CD4-positive, alpha-beta memory T cell (primary cell): ENCODE measurements at regions not wholly inside any gene's neighbourhood (a gene's known extent, or its start where the extent isn't known, plus 50 kb on each side); places are given as distances from the start of the nearest gene placed in this dataset.

Experiments
- CTCF ChIA-PET: fragments of 350-600 bp; sonication (Branson Sonifier 250); formaldehyde crosslinking; loops from one replicate; lab custom pipeline; 2021; ENCODE audit warnings: inconsistent platforms; ENCODE audit not compliant: partially characterized antibody; lab: Charles Lee
- POLR2A ChIA-PET: fragments of 350-600 bp; sonication (Branson Sonifier 250); formaldehyde crosslinking; loops from one replicate; lab custom pipeline; 2021; ENCODE audit not compliant: partially characterized antibody; lab: Charles Lee
- DNase-seq, 5 donors: peaks; one replicate each; pipeline versions ENCODE4 v3.0.0 to v3.0.0-alpha.2; 2020 to 2022; ENCODE audit warnings: mixed read lengths in 1 of 5
- H3K27ac ChIP-seq: one replicate; pipeline ENCODE4 v1.7.0; 2013; ENCODE audit warnings: low read depth, low read length
- H3K27me3 ChIP-seq: 2 replicates; pipeline ENCODE4 v1.7.0; 2013; ENCODE audit warnings: mild to moderate bottlenecking, low read length, moderate library complexity; ENCODE audit not compliant: insufficient read depth
- H3K36me3 ChIP-seq: 2 replicates; pipeline ENCODE4 v1.7.0; 2013; ENCODE audit warnings: mild to moderate bottlenecking, low read length, moderate library complexity; ENCODE audit not compliant: insufficient read depth
- H3K4me1 ChIP-seq: 2 replicates; pipeline ENCODE4 v1.7.0; 2013; ENCODE audit warnings: mild to moderate bottlenecking, low read length, moderate library complexity; ENCODE audit not compliant: insufficient read depth
- H3K4me3 ChIP-seq, 2 donors: one replicate each; pipeline ENCODE4 v1.7.0; 2013; ENCODE audit warnings: low read length in 2 of 2, mild to moderate bottlenecking in 1 of 2
- H3K9me3 ChIP-seq, 2 donors: one replicate each; pipeline ENCODE4 v1.7.0; 2013; ENCODE audit warnings: low read length in 2 of 2, control low read depth in 1 of 2; ENCODE audit not compliant: control insufficient read depth in 1 of 2
- H3K27ac Mint-ChIP-seq, 7 donors: one replicate each; pipeline ENCODE4 v1.8.0; 2020 to 2021; ENCODE audit warnings: mixed read lengths in 7 of 7, mild to moderate bottlenecking in 6 of 7, inconsistent platforms in 3 of 7, moderate library complexity in 3 of 7
- H3K27me3 Mint-ChIP-seq, 2 donors: one replicate each; pipeline ENCODE4 v1.8.0; 2020 to 2021; ENCODE audit warnings: mixed read lengths in 2 of 2
- H3K36me3 Mint-ChIP-seq, 2 donors: one replicate each; pipeline ENCODE4 v1.8.0; 2020 to 2021; ENCODE audit warnings: mixed read lengths in 2 of 2, inconsistent platforms in 1 of 2, mild to moderate bottlenecking in 1 of 2
- H3K4me1 Mint-ChIP-seq, 4 donors: one replicate each; pipeline ENCODE4 v1.8.0; 2020 to 2021; ENCODE audit warnings: mixed read lengths in 4 of 4, mild to moderate bottlenecking in 1 of 4
- H3K4me3 Mint-ChIP-seq, 8 donors: one replicate each; pipeline ENCODE4 v1.8.0; 2020 to 2021; ENCODE audit warnings: mixed read lengths in 8 of 8, mild to moderate bottlenecking in 7 of 8, moderate library complexity in 6 of 8, inconsistent platforms in 3 of 8
- H3K9me3 Mint-ChIP-seq, 8 donors: one replicate each; pipeline ENCODE4 v1.8.0; 2020 to 2021; ENCODE audit warnings: mixed read lengths in 8 of 8, mild to moderate bottlenecking in 5 of 8, inconsistent platforms in 3 of 8, moderate library complexity in 1 of 8
- intact Hi-C: fragments of 100-400 bp; cut with micrococcal nuclease; formaldehyde crosslinking; loops from one replicate; pipeline ENCODE4 v1.15.1; 2023

DNA sequence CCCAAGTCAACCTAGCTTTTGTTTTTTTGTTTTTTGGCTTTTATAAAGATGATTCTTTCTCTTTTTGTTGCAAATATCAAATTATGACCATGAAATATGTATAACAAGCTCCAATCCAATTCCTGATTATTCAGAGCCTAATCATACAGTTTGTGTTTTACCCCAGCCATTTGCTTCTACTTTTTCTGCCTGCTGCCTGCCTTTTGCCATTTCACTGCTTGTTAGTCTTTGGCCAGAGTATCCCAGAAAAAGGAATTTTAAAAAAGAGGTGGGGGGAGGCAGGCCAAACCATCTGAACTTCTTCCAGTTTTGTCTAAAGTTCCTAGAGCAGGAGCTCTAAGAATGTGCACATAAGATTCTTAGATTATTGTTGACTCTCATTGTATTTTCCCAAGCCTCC is 211.9 kb upstream of the VRK2 start:
- no peaks in the 10 kb centered on the region for H3K4me1 Mint-ChIP-seq
- Histone ChIP-seq H3K9me3 (no peaks in the 10 kb centered on the region), H3K4me3 (no peak overlapping the region), H3K27me3 (no peaks in the 10 kb centered on the region), H3K27ac (no peak overlapping the region), H3K36me3 (no peaks in the 10 kb centered on the region), H3K4me1 (no peaks in the 10 kb centered on the region)
- intact Hi-C loops, result no loop called here
- H3K36me3 Mint-ChIP-seq, result no peaks in the 10 kb centered on the region
- peaks cover 0 to 20% (median 7%) of the 10 kb centered on the region in 8 donors for H3K9me3 Mint-ChIP-seq
- POLR2A ChIA-PET, result no interaction called here
- peaks cover 0 to 2% of the 10 kb centered on the region in 2 donors for H3K27me3 Mint-ChIP-seq
- DNase-seq, result no peak
- CTCF ChIA-PET, result no interaction called here
- no peak overlapping the region for H3K4me3 Mint-ChIP-seq
- no peak overlapping the region for H3K27ac Mint-ChIP-seq

DNA sequence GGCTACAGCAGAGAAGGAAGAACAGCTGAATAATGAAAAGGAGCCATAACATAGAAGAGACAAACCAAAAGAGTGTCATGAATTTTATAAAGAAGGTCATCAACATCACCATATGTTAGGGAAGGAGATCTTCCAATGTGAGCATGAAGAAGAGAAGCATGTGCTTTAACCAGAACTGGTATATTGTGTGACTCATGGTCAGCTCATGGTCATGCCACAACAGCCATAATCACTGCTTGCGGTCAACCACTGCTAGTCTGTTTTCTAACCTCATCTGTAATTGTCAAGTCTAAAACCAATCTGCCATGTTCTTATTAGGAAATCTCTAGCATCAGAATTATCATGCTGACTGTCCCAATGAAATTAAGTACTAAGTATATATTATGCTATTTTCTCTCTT is 204.1 kb upstream of the VRK2 start:
- H3K4me1 Mint-ChIP-seq, result no peaks in the 10 kb centered on the region
- POLR2A ChIA-PET, result no interaction called here
- H3K4me1 ChIP-seq, result no peaks in the 10 kb centered on the region

DNA sequence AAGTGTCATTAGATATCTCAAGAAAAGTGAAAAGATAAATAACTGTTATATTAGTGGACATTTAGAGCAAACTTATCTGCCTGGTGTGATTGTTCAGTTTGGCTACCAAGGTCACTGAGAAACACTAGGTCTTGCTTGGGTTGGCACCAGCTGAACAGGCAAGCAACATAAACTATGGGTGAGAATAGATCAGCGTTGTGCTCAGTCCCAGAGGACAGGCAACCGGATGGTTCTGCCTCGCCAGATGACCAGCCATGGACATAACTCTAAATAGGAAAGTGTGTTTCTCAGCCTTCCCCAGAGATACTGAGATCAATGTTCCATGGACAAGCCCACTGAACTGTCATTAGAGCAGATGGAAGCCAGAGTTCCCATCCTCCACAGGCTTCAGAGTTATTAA is 203.4 kb upstream of the VRK2 start:
- H3K4me3 Mint-ChIP-seq, result no peak overlapping the region
- no peaks in the 10 kb centered on the region for H3K4me1 Mint-ChIP-seq
- ChIA-PET POLR2A (no interaction called here), CTCF (no interaction called here)
- H3K4me1 ChIP-seq, result no peaks in the 10 kb centered on the region
- no peaks in the 10 kb centered on the region for H3K9me3 ChIP-seq
- H3K9me3 Mint-ChIP-seq, result peaks cover 0 to 8% (median 4%) of the 10 kb centered on the region in 8 donors
- intact Hi-C loops, result no loop called here
- no peaks in the 10 kb centered on the region for H3K36me3 ChIP-seq
- no peak overlapping the region for H3K4me3 ChIP-seq
- peaks cover 0 to 5% of the 10 kb centered on the region in 2 donors for H3K27me3 Mint-ChIP-seq
- H3K27me3 ChIP-seq, result no peaks in the 10 kb centered on the region
- no peak for DNase-seq
- H3K27ac ChIP-seq, result no peak overlapping the region
- H3K36me3 Mint-ChIP-seq, result no peaks in the 10 kb centered on the region
- no peak overlapping the region for H3K27ac Mint-ChIP-seq

More for the DNA sequence above, 204.1 kb upstream of the VRK2 start:
- H3K4me3 Mint-ChIP-seq, result no peak overlapping the region
- no peaks in the 10 kb centered on the region for H3K36me3 Mint-ChIP-seq
- Histone ChIP-seq H3K9me3 (no peaks in the 10 kb centered on the region), H3K27ac (no peak overlapping the region), H3K27me3 (no peaks in the 10 kb centered on the region), H3K4me3 (no peak overlapping the region), H3K36me3 (no peaks in the 10 kb centered on the region)
- H3K27ac Mint-ChIP-seq, result no peak overlapping the region
- CTCF ChIA-PET, result no interaction called here
- intact Hi-C loops, result no loop called here
- peaks cover 0 to 8% (median 4%) of the 10 kb centered on the region in 8 donors for H3K9me3 Mint-ChIP-seq
- DNase-seq, result no peak
- peaks cover 0 to 5% of the 10 kb centered on the region in 2 donors for H3K27me3 Mint-ChIP-seq

DNA sequence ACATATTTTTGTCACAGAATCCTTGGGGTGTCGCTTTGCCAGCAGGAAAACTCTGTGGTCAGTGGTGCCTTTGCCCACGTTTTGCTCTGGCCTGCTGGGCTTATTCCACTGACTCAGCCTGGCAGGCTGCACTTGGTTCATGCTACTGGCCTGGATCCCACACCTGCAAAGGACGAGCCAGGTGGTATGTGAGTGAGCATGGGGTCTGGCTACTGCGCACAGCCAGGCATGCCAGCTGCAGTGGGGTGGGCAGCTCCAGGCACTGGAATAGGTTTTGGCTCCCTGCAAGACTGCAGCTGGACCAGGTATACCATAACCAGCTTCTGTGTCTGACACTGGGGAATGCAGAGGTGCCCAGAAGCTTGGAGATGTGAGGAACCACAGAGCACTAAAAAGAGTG is 197.9 kb upstream of the VRK2 start:
- peaks cover 0 to 3% of the 10 kb centered on the region in 2 donors for H3K27me3 Mint-ChIP-seq
- Histone ChIP-seq H3K27me3 (no peaks in the 10 kb centered on the region), H3K4me3 (no peak overlapping the region), H3K4me1 (no peaks in the 10 kb centered on the region), H3K27ac (no peak overlapping the region), H3K9me3 (no peaks in the 10 kb centered on the region), H3K36me3 (no peaks in the 10 kb centered on the region)
- peaks cover 0 to 8% (median 4%) of the 10 kb centered on the region in 8 donors for H3K9me3 Mint-ChIP-seq
- H3K36me3 Mint-ChIP-seq, result no peaks in the 10 kb centered on the region
- H3K4me1 Mint-ChIP-seq, result no peaks in the 10 kb centered on the region
- intact Hi-C loops, result no loop called here
- ChIA-PET CTCF (no interaction called here), POLR2A (no interaction called here)
- H3K4me3 Mint-ChIP-seq, result no peak overlapping the region
- no peak overlapping the region for H3K27ac Mint-ChIP-seq
- DNase-seq, result no peak

DNA sequence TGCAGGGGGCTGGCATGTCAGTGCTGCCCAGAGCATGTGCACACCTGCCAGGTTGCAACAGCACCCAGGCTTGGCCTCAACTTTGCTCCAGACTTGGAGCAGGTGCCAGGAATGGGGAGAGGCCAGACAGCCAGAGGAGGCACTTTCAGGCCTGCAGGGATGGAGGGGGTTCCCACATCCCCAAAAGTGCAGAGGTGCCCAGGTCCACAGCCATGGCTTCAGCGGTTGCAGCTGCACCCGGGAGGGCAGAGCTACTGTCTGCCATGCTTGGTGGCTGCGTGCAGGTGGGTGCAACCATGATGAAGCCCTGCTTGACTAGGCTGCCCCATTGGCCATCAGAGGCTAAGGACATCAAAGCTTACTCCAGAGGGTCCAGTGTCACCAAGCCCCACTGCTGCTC is 196.8 kb upstream of the VRK2 start:
- Mint-ChIP-seq H3K9me3 (peaks cover 0 to 8% (median 4%) of the 10 kb centered on the region in 8 donors), H3K36me3 (no peaks in the 10 kb centered on the region), H3K27me3 (peaks cover 0 to 3% of the 10 kb centered on the region in 2 donors), H3K4me3 (no peak overlapping the region), H3K4me1 (no peaks in the 10 kb centered on the region), H3K27ac (no peak overlapping the region)
- no peaks in the 10 kb centered on the region for H3K9me3 ChIP-seq
- H3K27me3 ChIP-seq, result no peaks in the 10 kb centered on the region
- H3K4me1 ChIP-seq, result no peaks in the 10 kb centered on the region
- DNase-seq, result peak in 1 of 5 donors; percentile 36
- no peak overlapping the region for H3K4me3 ChIP-seq
- ChIA-PET POLR2A (no interaction called here), CTCF (interaction anchor here (0.8 kb wide), 1 partner anchor 15 kb away, joined by 3 read pairs; no protein-coding TSS in a partner anchor)
- no peaks in the 10 kb centered on the region for H3K36me3 ChIP-seq
- intact Hi-C loops, result no loop called here
- no peak overlapping the region for H3K27ac ChIP-seq

DNA sequence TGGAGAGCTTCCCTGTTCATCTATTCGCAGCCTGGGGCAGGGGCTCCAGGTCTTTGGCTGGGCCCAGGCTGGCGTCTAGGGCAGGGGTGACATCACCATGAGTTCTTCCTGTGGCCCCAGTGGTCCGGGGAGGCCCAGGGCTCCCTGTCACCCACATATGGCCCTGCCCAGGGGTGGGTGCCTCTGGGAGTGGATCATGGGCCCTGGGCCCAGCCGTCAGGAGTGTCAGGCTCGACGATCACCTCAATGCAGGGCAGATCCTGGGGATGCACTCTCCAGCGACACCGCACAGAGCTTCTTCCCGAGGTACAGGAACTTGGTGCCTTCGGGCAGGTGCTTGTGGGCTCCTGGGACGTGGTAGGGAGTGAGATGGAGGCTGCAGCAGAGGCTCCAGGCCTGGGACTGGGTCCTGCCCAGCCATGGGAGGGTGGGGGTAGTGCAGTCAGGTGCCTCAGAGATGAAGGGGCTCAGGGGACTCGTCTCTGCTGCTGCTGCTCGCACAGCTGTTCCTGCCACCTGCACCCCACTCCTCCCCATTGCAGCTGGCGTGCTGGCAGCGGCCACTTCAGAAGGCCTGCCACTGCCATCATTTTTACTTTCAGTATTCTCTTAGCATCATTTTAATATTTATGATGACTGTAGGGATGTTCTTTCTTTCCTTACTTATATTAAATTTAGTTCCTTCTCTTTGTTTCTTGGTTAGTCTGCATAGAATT is 196.0 kb upstream of the VRK2 start:
- Mint-ChIP-seq H3K27me3 (peaks cover 0 to 3% of the 10 kb centered on the region in 2 donors), H3K36me3 (no peaks in the 10 kb centered on the region), H3K27ac (no peak overlapping the region), H3K4me3 (no peak overlapping the region), H3K4me1 (no peaks in the 10 kb centered on the region), H3K9me3 (peaks cover 0 to 8% (median 4%) of the 10 kb centered on the region in 8 donors)
- no peaks in the 10 kb centered on the region for H3K36me3 ChIP-seq
- no peaks in the 10 kb centered on the region for H3K9me3 ChIP-seq
- H3K27ac ChIP-seq, result no peak overlapping the region
- CTCF ChIA-PET, result interaction anchor here (0.8 kb wide), 1 partner anchor 15 kb away, joined by 3 read pairs; no protein-coding TSS in a partner anchor
- POLR2A ChIA-PET, result no interaction called here
- no peaks in the 10 kb centered on the region for H3K4me1 ChIP-seq
- no peak overlapping the region for H3K4me3 ChIP-seq
- no peaks in the 10 kb centered on the region for H3K27me3 ChIP-seq
- intact Hi-C loops, result no loop called here
- DNase-seq, result no peak

DNA sequence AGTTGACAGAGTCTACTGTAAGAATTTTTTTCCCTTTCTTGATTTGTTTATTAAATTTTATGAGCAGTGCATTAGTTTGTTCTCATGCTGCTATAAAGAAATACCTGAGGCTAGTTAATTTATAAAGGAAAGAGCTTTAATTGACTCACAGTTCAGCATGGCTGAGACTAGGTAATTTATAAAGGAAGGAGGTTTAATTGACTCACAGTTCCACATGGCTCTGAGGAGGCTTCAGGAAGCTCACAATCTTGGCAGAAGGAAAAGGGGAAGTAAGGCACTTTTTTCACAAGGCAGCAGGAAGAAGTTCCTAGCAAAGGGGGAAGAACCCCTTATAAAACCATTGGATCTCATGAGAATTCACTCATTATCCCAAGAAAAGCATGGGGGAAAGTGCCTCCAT is 191.4 kb upstream of the VRK2 start:
- H3K27ac ChIP-seq, result no peak overlapping the region

More for the DNA sequence above, 191.4 kb upstream of the VRK2 start:
- CTCF ChIA-PET, result no interaction called here
- intact Hi-C loops, result no loop called here
- POLR2A ChIA-PET, result no interaction called here
- Mint-ChIP-seq H3K4me3 (no peak overlapping the region), H3K9me3 (peaks cover 0 to 2% (median 0%) of the 10 kb centered on the region in 8 donors), H3K27me3 (no peaks in the 10 kb centered on the region), H3K36me3 (no peaks in the 10 kb centered on the region), H3K4me1 (peaks cover 0 to 2% (median 0%) of the 10 kb centered on the region in 4 donors), H3K27ac (no peak overlapping the region)
- DNase-seq, result no peak
- H3K36me3 ChIP-seq, result no peaks in the 10 kb centered on the region
- H3K4me3 ChIP-seq, result no peak overlapping the region
- no peaks in the 10 kb centered on the region for H3K4me1 ChIP-seq
- no peaks in the 10 kb centered on the region for H3K9me3 ChIP-seq
- no peaks in the 10 kb centered on the region for H3K27me3 ChIP-seq
